ENCODE measurements at regions not wholly inside any gene's neighbourhood (a gene's known extent, or its start where the extent isn't known, plus 50 kb on each side); places are given as distances from the start of the nearest gene placed in this dataset.
"Not testable (repeated sequence)": the region's sequence is repeated elsewhere in the genome, so short reads cannot be mapped to it uniquely, and the experiment has no call there.

DNA sequence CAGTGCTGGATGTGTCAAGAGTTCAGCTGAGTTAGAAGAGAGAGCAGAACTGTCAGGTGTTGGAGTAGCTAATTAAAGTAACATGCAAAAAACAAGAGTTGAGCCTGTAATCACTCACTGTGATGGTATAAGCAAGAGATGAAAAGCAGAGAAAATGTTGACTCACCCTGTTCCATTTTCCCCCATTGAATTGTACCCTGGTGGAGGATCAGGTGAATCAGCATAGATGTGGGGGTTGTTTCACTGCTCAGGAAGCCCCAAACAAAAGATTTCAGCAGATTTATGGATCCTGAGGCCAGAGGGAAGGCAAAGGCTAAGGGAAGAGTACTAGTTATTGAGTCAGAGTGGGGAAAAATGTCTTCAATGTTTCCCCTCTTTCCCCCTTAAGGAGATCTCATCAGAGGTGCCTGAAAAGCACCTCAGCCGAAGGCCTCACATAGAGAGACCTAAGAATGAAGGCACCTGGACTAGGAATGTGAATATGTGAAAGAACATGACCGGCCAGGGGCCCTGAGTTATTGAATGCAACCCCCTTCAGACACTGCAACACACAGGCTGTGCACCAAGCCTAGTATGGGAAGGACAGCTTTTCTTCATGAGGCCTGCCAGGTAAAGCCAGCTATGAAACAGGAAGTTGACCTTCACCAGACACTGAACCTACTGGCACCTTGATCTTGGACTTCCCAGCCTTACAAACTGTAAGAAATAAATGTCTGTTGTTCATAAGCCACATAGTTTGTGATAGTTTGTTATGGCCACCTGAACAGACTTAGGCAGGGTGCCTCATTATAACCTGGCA lies 90.1 kb downstream of the TMCO5A start:
- H3K9me3 ChIP-seq, result no peaks in the 10 kb centered on the region
- H3K4me3 ChIP-seq, result no peak overlapping the region
- 84% methylated on average over 2 of the region's 2 CpGs; no CpG with 5 or more reads in 1 of the 2 donors for WGBS, 2 donors (ENCODE audit: low coverage in 1 of 2)
- H3K27ac ChIP-seq, result no peak overlapping the region
- H3K27me3 ChIP-seq, result no peaks in the 10 kb centered on the region
- TF ChIP-seq, protein P1, sequence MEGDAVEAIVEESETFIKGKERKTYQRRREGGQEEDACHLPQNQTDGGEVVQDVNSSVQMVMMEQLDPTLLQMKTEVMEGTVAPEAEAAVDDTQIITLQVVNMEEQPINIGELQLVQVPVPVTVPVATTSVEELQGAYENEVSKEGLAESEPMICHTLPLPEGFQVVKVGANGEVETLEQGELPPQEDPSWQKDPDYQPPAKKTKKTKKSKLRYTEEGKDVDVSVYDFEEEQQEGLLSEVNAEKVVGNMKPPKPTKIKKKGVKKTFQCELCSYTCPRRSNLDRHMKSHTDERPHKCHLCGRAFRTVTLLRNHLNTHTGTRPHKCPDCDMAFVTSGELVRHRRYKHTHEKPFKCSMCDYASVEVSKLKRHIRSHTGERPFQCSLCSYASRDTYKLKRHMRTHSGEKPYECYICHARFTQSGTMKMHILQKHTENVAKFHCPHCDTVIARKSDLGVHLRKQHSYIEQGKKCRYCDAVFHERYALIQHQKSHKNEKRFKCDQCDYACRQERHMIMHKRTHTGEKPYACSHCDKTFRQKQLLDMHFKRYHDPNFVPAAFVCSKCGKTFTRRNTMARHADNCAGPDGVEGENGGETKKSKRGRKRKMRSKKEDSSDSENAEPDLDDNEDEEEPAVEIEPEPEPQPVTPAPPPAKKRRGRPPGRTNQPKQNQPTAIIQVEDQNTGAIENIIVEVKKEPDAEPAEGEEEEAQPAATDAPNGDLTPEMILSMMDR (IDR thresholded peaks at IDR 0.05), result no peak
- no peak for TF ChIP-seq POLR2A (IDR thresholded peaks at IDR 0.05)
- no peak for TF ChIP-seq POLR2AphosphoS5 (IDR thresholded peaks at IDR 0.05)
- TF ChIP-seq EP300 (IDR thresholded peaks at IDR 0.05; ENCODE audit: low read depth), result no peak
- H3K36me3 ChIP-seq, result no peaks in the 10 kb centered on the region
- in situ Hi-C loops (cut with MboI; ENCODE audit: low pct_ligation_motif_present in 1 of 4, low pct_unique_long_range_greater_than_20kb in 1 of 4, low sequenced_read_pairs in 3 of 4) (loop anchor here in 2 of 4 donors (25.0 kb wide), 2 partner anchors 338 to 663 kb away; no protein-coding TSS in a partner anchor), intact Hi-C loops (cut with DNase I; ENCODE audit: low total_unique reads) (no loop called here)
- H3K4me1 ChIP-seq, result no peaks in the 10 kb centered on the region
- no peak for DNase-seq

DNA sequence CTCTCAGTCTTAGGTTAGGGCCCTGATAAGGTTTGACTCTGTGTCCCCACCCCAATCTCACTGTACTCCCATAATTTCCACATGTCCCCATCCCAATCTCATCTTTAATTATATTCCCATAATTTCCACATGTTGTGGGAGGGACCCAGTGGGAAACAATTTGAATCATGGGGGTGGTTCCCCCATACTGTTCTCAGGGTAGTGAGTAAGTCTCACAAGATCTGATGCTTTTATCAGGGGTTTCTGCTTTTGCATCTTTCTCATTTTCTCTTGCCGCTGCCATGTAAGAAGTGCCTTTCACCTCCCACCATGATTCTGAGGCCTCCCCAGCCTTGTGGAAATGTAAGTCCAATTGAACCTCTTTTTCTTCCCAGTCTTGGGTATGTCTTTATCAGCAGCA lies 91.2 kb downstream of the TMCO5A start:
- WGBS, 2 donors (ENCODE audit: low coverage in 1 of 2), result 89 to 100% methylated on average over 1 of the region's 1 CpG
- H3K4me3 ChIP-seq; H3K36me3 ChIP-seq; DNase-seq; intact Hi-C loops (cut with DNase I; ENCODE audit: low total_unique reads); H3K4me1 ChIP-seq; H3K27ac ChIP-seq; in situ Hi-C loops (cut with MboI; ENCODE audit: low pct_ligation_motif_present in 1 of 4, low pct_unique_long_range_greater_than_20kb in 1 of 4, low sequenced_read_pairs in 3 of 4); H3K9me3 ChIP-seq; H3K27me3 ChIP-seq: not testable (repeated sequence)

DNA sequence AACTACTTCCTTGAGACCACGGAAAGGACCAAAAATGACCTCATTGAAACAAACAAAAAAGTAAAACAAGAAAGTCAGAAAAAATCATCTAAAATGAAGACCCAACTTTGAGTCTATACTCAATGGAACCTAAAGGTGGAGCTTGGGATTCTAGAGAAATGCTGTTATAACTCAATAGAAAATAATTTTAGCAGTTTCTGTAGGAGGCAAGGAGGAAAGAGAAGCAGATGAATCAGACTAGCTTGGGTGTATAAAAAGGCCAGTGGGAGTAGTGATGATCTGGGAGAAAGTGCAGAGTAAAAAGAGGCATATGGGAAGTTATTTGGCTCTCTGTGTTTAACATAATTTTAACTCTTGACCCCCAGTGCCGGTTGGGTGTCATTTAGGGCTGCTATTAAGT lies 94.4 kb downstream of the TMCO5A start:
- in situ Hi-C loops (cut with MboI; ENCODE audit: low pct_ligation_motif_present in 1 of 4, low pct_unique_long_range_greater_than_20kb in 1 of 4, low sequenced_read_pairs in 3 of 4), result no loop called here
- Histone ChIP-seq H3K4me3 (no peak overlapping the region), H3K27me3 (no peaks in the 10 kb centered on the region), H3K27ac (no peak overlapping the region), H3K9me3 (no peaks in the 10 kb centered on the region), H3K4me1 (no peaks in the 10 kb centered on the region), H3K36me3 (no peaks in the 10 kb centered on the region)
- DNase-seq, result no peak
- intact Hi-C loops (cut with DNase I; ENCODE audit: low total_unique reads), result no loop called here
- 71 to 79% methylated on average over 2 of the region's 2 CpGs for WGBS, 2 donors (ENCODE audit: low coverage in 1 of 2)
- TF ChIP-seq EP300 (IDR thresholded peaks at IDR 0.05; ENCODE audit: low read depth) (no peak), POLR2AphosphoS5 (IDR thresholded peaks at IDR 0.05) (no peak), POLR2A (IDR thresholded peaks at IDR 0.05) (no peak)
- TF ChIP-seq, protein P1 (IDR thresholded peaks at IDR 0.05), result no peak

DNA sequence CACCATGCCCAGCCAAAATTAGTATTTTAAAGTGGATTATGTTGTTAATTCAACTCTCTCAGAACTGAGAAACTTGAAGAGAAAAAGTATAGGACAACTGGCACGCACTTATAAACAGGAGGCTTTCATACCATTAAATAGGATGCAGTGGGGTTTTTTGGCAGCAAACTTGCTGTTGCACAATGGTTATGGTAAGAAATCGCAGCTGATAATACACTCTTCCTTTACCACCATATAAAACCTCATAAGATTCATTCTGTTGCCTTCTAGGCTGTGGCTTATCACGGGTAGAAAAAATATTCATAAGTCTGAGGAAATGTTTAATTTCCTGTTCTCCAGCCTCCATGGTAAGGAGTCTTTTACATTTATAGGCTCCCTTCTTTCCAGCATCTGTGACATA lies 95.3 kb downstream of the TMCO5A start:
- intact Hi-C loops (cut with DNase I; ENCODE audit: low total_unique reads), result no loop called here
- 58 to 59% methylated on average over 2 to 3 of the region's 3 CpGs for WGBS, 2 donors (ENCODE audit: low coverage in 1 of 2)
- no peaks in the 10 kb centered on the region for H3K4me1 ChIP-seq

More for the DNA sequence above, 95.3 kb downstream of the TMCO5A start:
- Histone ChIP-seq H3K27ac (no peak overlapping the region), H3K27me3 (no peaks in the 10 kb centered on the region), H3K9me3 (no peaks in the 10 kb centered on the region), H3K4me3 (no peak overlapping the region), H3K36me3 (no peaks in the 10 kb centered on the region)
- DNase-seq, result no peak
- no peak for TF ChIP-seq EP300 (IDR thresholded peaks at IDR 0.05; ENCODE audit: low read depth)
- TF ChIP-seq, protein P1 (IDR thresholded peaks at IDR 0.05), result no peak
- no peak for TF ChIP-seq POLR2A (IDR thresholded peaks at IDR 0.05)
- no peak for TF ChIP-seq POLR2AphosphoS5 (IDR thresholded peaks at IDR 0.05)
- in situ Hi-C loops (cut with MboI; ENCODE audit: low pct_ligation_motif_present in 1 of 4, low pct_unique_long_range_greater_than_20kb in 1 of 4, low sequenced_read_pairs in 3 of 4), result no loop called here

Measured in transverse colon (tissue), 4 donors.